Neuronal stem cell (in vitro differentiated cells): ENCODE measurements at regions not wholly inside any gene's neighbourhood (a gene's known extent, or its start where the extent isn't known, plus 50 kb on each side); places are given as distances from the start of the nearest gene placed in this dataset.

ENCODE experiments used
- DNase-seq: peaks from one replicate; pipeline ENCODE4 v3.0.0-alpha.2; 2013; ENCODE audit warnings: low spot score
- H2AFZ ChIP-seq: one replicate; pipeline ENCODE4 v1.6.1; 2013; ENCODE audit warnings: mild to moderate bottlenecking, low read length, inconsistent platforms
- H2AK5ac ChIP-seq: 2 replicates; pipeline ENCODE4 v1.6.1; 2013; ENCODE audit warnings: low read depth, mild to moderate bottlenecking, inconsistent platforms, low read length, moderate library complexity, mixed read lengths
- H2BK120ac ChIP-seq: 2 replicates; pipeline ENCODE4 v1.6.1; 2013; ENCODE audit warnings: low read depth, mild to moderate bottlenecking, inconsistent platforms, low read length, moderate library complexity, mixed read lengths
- H2BK12ac ChIP-seq: one replicate; pipeline ENCODE4 v1.6.1; 2013; ENCODE audit warnings: low read length, inconsistent platforms
- H2BK15ac ChIP-seq: 2 replicates; pipeline ENCODE4 v1.6.1; 2013; ENCODE audit warnings: mild to moderate bottlenecking, low read length, inconsistent platforms, mixed read lengths
- H2BK5ac ChIP-seq: one replicate; pipeline ENCODE4 v1.6.1; 2013; ENCODE audit warnings: inconsistent platforms, mild to moderate bottlenecking, low read length, moderate library complexity
- H3K14ac ChIP-seq: one replicate; pipeline ENCODE4 v1.6.1; 2013; ENCODE audit warnings: low read length, inconsistent platforms
- H3K18ac ChIP-seq: 2 replicates; pipeline ENCODE4 v1.6.1; 2013; ENCODE audit warnings: low read length, inconsistent platforms
- H3K23ac ChIP-seq: 2 replicates; pipeline ENCODE4 v1.6.1; 2013; ENCODE audit warnings: low read depth, mild to moderate bottlenecking, mixed read lengths, low read length, inconsistent platforms; ENCODE audit not compliant: poor library complexity
- H3K27ac ChIP-seq: replicated peaks from 3 replicates; pipeline ENCODE4 v1.5.1; 2013; ENCODE audit warnings: low read length, inconsistent platforms
- H3K27me3 ChIP-seq, 3 experiments: 2 replicates each; pipeline ENCODE4 v1.6.1; 2013; ENCODE audit warnings: low read length in 3 of 3, mild to moderate bottlenecking in 2 of 3, inconsistent platforms in 1 of 3, low read depth in 1 of 3, mixed read lengths in 1 of 3, moderate library complexity in 1 of 3; ENCODE audit not compliant: control insufficient read depth in 3 of 3, insufficient read depth in 3 of 3
- H3K36me3 ChIP-seq, 2 donors: replicated peaks in 1 of 2; 2 replicates each; pipeline ENCODE4 v1.6.1; 2013; ENCODE audit warnings: low read length in 2 of 2; ENCODE audit not compliant: control insufficient read depth in 2 of 2, insufficient read depth in 2 of 2
- H3K4ac ChIP-seq: 2 replicates; pipeline ENCODE4 v1.6.1; 2013; ENCODE audit warnings: inconsistent platforms, mild to moderate bottlenecking, low read length, moderate library complexity
- H3K4me1 ChIP-seq, 2 donors: 1 replicate in 1 of 2; 2 replicates in 1 of 2; pipeline ENCODE4 v1.6.1; 2013; ENCODE audit warnings: low read length in 2 of 2, low read depth in 1 of 2; ENCODE audit not compliant: control insufficient read depth in 2 of 2, insufficient read depth in 1 of 2
- H3K4me2 ChIP-seq: one replicate; pipeline ENCODE4 v1.6.1; 2013; ENCODE audit warnings: mild to moderate bottlenecking, low read length, inconsistent platforms; ENCODE audit not compliant: insufficient read depth, poor library complexity, severe bottlenecking
- H3K4me3 ChIP-seq, 2 donors: 2 replicates each; pipeline ENCODE4 v1.5.1; 2013; ENCODE audit warnings: low read length in 2 of 2, mild to moderate bottlenecking in 2 of 2, inconsistent platforms in 1 of 2, moderate library complexity in 1 of 2
- H3K79me1 ChIP-seq: one replicate; pipeline ENCODE4 v1.6.1; 2013; ENCODE audit warnings: low read depth, mild to moderate bottlenecking, inconsistent platforms, low read length, moderate library complexity
- H3K9ac ChIP-seq: one replicate; pipeline ENCODE4 v1.6.1; 2013; ENCODE audit warnings: mild to moderate bottlenecking, low read depth, low read length, inconsistent platforms; ENCODE audit not compliant: poor library complexity
- H3K9me3 ChIP-seq, 2 donors: replicated peaks in 1 of 2; 2 replicates each; pipeline versions ENCODE3 to v1.6.1; 2013; ENCODE audit warnings: low read length in 2 of 2, mild to moderate bottlenecking in 2 of 2, inconsistent platforms in 1 of 2, low read depth in 1 of 2, mixed read lengths in 1 of 2, moderate library complexity in 1 of 2; ENCODE audit not compliant: control insufficient read depth in 2 of 2, insufficient read depth in 1 of 2
- H4K8ac ChIP-seq: one replicate; pipeline ENCODE4 v1.6.1; 2013; ENCODE audit warnings: low read depth, mild to moderate bottlenecking, inconsistent platforms, low read length, moderate library complexity
- H4K91ac ChIP-seq: one replicate; pipeline ENCODE4 v1.6.1; 2013; ENCODE audit warnings: low read length, low read depth, mild to moderate bottlenecking, inconsistent platforms; ENCODE audit not compliant: poor library complexity
- WGBS, 2 donors: extraction: QIAGEN DNeasy Blood & Tissue Kit; methylation state at CpG; one replicate each; pipeline ENCODE4 v1.1.7; 2013; ENCODE audit warnings: missing lambda C conversion rate in 2 of 2, mixed read lengths in 1 of 2; ENCODE audit not compliant: insufficient read length in 2 of 2, insufficient replicate concordance in 1 of 2; ENCODE audit errors: extremely low coverage in 2 of 2; 5-methylcytosine and 5-hydroxymethylcytosine counted together

DNA sequence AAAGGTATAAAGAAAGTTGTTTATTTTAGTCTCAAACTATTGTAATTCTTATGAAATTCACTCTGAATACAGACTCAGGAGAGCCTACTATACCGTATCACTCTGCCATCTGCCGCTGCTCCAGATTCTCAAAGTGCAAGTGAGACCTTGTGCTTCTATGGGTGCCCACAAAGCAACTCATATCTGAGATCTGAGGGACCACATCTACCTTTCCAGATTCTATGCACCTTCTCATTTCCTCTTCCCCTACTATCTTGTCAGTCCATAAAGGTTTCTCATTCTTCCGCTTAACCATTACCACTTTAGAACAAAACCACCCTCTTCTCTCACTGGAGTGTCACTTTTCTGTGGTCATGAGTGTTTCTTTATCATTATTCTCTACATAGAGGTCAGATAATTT is 1236.9 kb downstream of the DIAPH3 start:
- Histone ChIP-seq H3K14ac (no peak overlapping the region), H3K79me1 (no peaks in the 10 kb centered on the region), H3K27me3 (no peaks in the 10 kb centered on the region), H3K4me3 (no peak overlapping the region), H2BK12ac (no peak overlapping the region), H3K27ac (no peak overlapping the region), H3K9me3 (no peaks in the 10 kb centered on the region), H2BK5ac (no peak overlapping the region), H4K8ac (no peak overlapping the region), H3K4me1 (no peaks in the 10 kb centered on the region), H2AK5ac (no peak overlapping the region), H3K23ac (no peak overlapping the region), H2BK15ac (no peak overlapping the region), H4K91ac (no peak overlapping the region), H3K36me3 (no peaks in the 10 kb centered on the region), H2BK120ac (no peak overlapping the region), H3K18ac (no peak overlapping the region), H3K4me2 (no peak overlapping the region), H2AFZ (no peak overlapping the region), H3K4ac (no peak overlapping the region), H3K9ac (no peak overlapping the region)
- no CpG with 5 or more reads among the region's 3 CpGs for WGBS, 2 donors
- no peak for DNase-seq

DNA sequence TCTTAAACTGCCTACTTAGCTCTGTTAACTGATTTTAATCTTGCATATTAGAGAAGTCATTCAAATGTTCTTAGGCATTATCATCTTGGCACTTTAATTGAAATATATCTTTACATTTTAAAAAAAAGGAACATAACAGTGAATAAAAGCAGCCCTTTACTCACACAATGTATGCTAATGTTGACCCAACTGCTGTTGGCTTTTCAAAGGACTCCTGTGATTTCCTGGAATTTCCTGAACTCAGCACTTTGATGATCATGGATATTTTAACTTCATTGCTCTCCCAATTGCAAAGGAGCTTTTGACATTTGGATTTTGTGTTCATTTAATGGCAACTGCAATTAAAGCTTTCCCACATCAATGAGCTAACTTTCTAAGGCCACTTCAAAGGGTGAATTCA is 1230.3 kb downstream of the DIAPH3 start:
- H2AK5ac ChIP-seq = no peak overlapping the region
- H3K79me1 ChIP-seq = no peaks in the 10 kb centered on the region
- H3K4me3 ChIP-seq = no peak overlapping the region
- no peak overlapping the region for H3K4ac ChIP-seq
- H3K27ac ChIP-seq = no peak overlapping the region
- peak overlapping the region; percentile 52 for H2AFZ ChIP-seq
- no peak overlapping the region for H3K14ac ChIP-seq
- H2BK5ac ChIP-seq = no peak overlapping the region
- H3K9me3 ChIP-seq = peaks cover 0 to 3% of the 10 kb centered on the region in 2 donors
- H3K23ac ChIP-seq = no peak overlapping the region
- H3K27me3 ChIP-seq = no peaks in the 10 kb centered on the region
- H4K91ac ChIP-seq = no peak overlapping the region
- H2BK12ac ChIP-seq = no peak overlapping the region
- H3K9ac ChIP-seq = no peak overlapping the region
- H4K8ac ChIP-seq = no peak overlapping the region
- no peaks in the 10 kb centered on the region for H3K36me3 ChIP-seq
- H3K4me1 ChIP-seq = peaks cover 0 to 12% of the 10 kb centered on the region in 2 donors
- H2BK15ac ChIP-seq = no peak overlapping the region
- DNase-seq = no peak
- no peak overlapping the region for H3K4me2 ChIP-seq
- H2BK120ac ChIP-seq = no peak overlapping the region
- no peak overlapping the region for H3K18ac ChIP-seq

DNA sequence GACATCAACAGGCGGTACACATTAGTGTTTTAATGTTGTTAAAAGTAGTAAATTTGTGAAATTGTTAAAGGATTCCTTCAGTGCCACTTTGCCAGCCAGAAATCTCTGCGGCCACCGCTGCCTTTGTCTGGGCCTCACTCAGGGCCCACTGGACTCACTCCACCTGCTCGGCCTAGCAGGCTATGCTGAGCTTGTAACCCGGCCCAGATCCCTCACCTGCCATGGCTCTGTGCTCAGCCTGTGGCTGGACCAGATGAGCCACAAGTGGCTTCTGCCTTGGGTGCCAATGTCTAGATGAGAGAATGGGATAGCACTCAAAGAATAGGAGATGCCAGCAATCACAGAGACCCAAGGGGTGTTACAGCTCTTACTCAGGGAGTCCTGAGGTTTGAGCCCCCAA is 1228.0 kb downstream of the DIAPH3 start:
- H3K23ac ChIP-seq = no peak overlapping the region
- H3K14ac ChIP-seq = no peak overlapping the region
- no peak overlapping the region for H4K91ac ChIP-seq
- no peak overlapping the region for H3K27ac ChIP-seq
- no peaks in the 10 kb centered on the region for H3K36me3 ChIP-seq
- H3K4me2 ChIP-seq = no peak overlapping the region
- H3K9me3 ChIP-seq = peaks cover 0 to 3% of the 10 kb centered on the region in 2 donors
- H2AK5ac ChIP-seq = no peak overlapping the region
- no peak for DNase-seq
- no peak overlapping the region for H3K4me3 ChIP-seq
- H2BK120ac ChIP-seq = no peak overlapping the region
- no peak overlapping the region for H2BK5ac ChIP-seq
- H3K4ac ChIP-seq = no peak overlapping the region
- H3K18ac ChIP-seq = no peak overlapping the region
- H2AFZ ChIP-seq = no peak overlapping the region
- H2BK15ac ChIP-seq = no peak overlapping the region
- H3K9ac ChIP-seq = no peak overlapping the region
- H3K79me1 ChIP-seq = no peaks in the 10 kb centered on the region
- no peak overlapping the region for H4K8ac ChIP-seq
- no CpG with 5 or more reads among the region's 5 CpGs for WGBS, 2 donors
- H3K27me3 ChIP-seq = no peaks in the 10 kb centered on the region
- H2BK12ac ChIP-seq = no peak overlapping the region
- H3K4me1 ChIP-seq = peaks cover 0 to 12% of the 10 kb centered on the region in 2 donors

DNA sequence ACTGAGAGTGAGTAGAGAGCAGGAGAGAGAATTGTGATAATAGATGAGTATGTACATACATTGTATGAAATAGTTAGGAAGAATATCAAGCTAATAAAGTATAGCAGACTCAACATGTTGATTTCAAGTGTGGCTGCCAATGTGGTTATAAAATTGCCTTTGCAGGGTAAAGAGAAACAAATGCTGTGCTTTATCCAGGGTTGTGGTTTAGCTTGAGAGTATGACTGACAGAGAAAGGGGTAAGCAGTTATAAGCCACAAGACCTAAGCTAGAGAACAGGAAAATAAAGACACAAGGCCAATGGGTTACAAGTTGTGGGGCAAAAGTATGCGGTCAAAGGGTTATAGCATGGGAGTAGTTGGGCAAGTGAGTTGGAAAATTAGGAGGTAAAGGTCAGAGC is 1217.5 kb downstream of the DIAPH3 start:
- Histone ChIP-seq H3K4me1 (no peaks in the 10 kb centered on the region), H4K91ac (no peak overlapping the region), H3K36me3 (no peaks in the 10 kb centered on the region), H3K27me3 (no peaks in the 10 kb centered on the region), H3K9ac (no peak overlapping the region), H4K8ac (no peak overlapping the region), H3K27ac (no peak overlapping the region), H2AK5ac (no peak overlapping the region), H2BK5ac (no peak overlapping the region), H3K79me1 (no peaks in the 10 kb centered on the region), H3K23ac (no peak overlapping the region), H2BK15ac (no peak overlapping the region), H3K9me3 (peaks cover 1 to 4% of the 10 kb centered on the region in 2 donors), H3K4ac (no peak overlapping the region), H3K18ac (no peak overlapping the region), H3K4me2 (no peak overlapping the region), H2BK120ac (no peak overlapping the region), H3K4me3 (no peak overlapping the region), H2BK12ac (no peak overlapping the region), H2AFZ (no peak overlapping the region), H3K14ac (no peak overlapping the region)
- DNase-seq = no peak
- WGBS, 2 donors = no CpG with 5 or more reads among the region's 1 CpG
